ENCODE measurements at regions not wholly inside any gene's neighbourhood (a gene's known extent, or its start where the extent isn't known, plus 50 kb on each side); places are given as distances from the start of the nearest gene placed in this dataset.

- TF ChIP-seq, protein P1, sequence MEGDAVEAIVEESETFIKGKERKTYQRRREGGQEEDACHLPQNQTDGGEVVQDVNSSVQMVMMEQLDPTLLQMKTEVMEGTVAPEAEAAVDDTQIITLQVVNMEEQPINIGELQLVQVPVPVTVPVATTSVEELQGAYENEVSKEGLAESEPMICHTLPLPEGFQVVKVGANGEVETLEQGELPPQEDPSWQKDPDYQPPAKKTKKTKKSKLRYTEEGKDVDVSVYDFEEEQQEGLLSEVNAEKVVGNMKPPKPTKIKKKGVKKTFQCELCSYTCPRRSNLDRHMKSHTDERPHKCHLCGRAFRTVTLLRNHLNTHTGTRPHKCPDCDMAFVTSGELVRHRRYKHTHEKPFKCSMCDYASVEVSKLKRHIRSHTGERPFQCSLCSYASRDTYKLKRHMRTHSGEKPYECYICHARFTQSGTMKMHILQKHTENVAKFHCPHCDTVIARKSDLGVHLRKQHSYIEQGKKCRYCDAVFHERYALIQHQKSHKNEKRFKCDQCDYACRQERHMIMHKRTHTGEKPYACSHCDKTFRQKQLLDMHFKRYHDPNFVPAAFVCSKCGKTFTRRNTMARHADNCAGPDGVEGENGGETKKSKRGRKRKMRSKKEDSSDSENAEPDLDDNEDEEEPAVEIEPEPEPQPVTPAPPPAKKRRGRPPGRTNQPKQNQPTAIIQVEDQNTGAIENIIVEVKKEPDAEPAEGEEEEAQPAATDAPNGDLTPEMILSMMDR (IDR thresholded peaks at IDR 0.05), result no peak
- TF ChIP-seq POLR2AphosphoS5 (IDR thresholded peaks at IDR 0.05), result no peak
Observed at GRCh38 chr12:115371711-115372110, 687.7 kb upstream of the TBX3 start.
